Naive thymus-derived CD4-positive, alpha-beta T cell (primary cell): ENCODE measurements at regions not wholly inside any gene's neighbourhood (a gene's known extent, or its start where the extent isn't known, plus 50 kb on each side); places are given as distances from the start of the nearest gene placed in this dataset.

ENCODE experiments used
- ATAC-seq: fragments of 150-1000 bp; cut with Tn5 transposase; 2 replicates; pipeline ENCODE4 v1.10.0; 2021; ENCODE audit warnings: mild to moderate bottlenecking, moderate library complexity
- CTCF ChIA-PET: fragments of 350-600 bp; sonication (Branson Sonifier 250); formaldehyde crosslinking; loops from one replicate; lab custom pipeline; 2021; ENCODE audit warnings: antibody characterized with exemption; lab: Charles Lee
- POLR2A ChIA-PET: fragments of 350-600 bp; sonication (Branson Sonifier 250); formaldehyde crosslinking; loops from one replicate; lab custom pipeline; 2021; ENCODE audit warnings: antibody characterized with exemption, inconsistent platforms; lab: Charles Lee
- DNase-seq, 9 donors: peaks; one replicate each; pipeline versions ENCODE4 v3.0.0 to v3.0.0-alpha.2; 2020 to 2022; ENCODE audit warnings: mixed read lengths in 1 of 9
- H3K27ac ChIP-seq: one replicate; pipeline ENCODE4 v1.7.0; 2013; ENCODE audit warnings: mild to moderate bottlenecking, low read depth, low read length, moderate library complexity
- H3K27me3 ChIP-seq, 2 donors: one replicate each; pipeline ENCODE4 v1.7.0; 2013; ENCODE audit warnings: low read length in 2 of 2, mild to moderate bottlenecking in 2 of 2, moderate library complexity in 2 of 2; ENCODE audit not compliant: control insufficient read depth in 2 of 2, insufficient read depth in 2 of 2
- H3K36me3 ChIP-seq, 3 experiments: 1 replicate in 2 of 3; 2 replicates in 1 of 3; pipeline ENCODE4 v1.7.0; 2013; ENCODE audit warnings: low read length in 3 of 3, mild to moderate bottlenecking in 3 of 3, moderate library complexity in 1 of 3; ENCODE audit not compliant: insufficient read depth in 3 of 3, control insufficient read depth in 2 of 3
- H3K4me1 ChIP-seq, 2 donors: one replicate each; pipeline ENCODE4 v1.7.0; 2013; ENCODE audit warnings: low read length in 2 of 2, mild to moderate bottlenecking in 2 of 2, moderate library complexity in 1 of 2; ENCODE audit not compliant: control insufficient read depth in 2 of 2, insufficient read depth in 2 of 2
- H3K4me3 ChIP-seq: 2 replicates; pipeline ENCODE4 v1.7.0; 2013; ENCODE audit warnings: mild to moderate bottlenecking, low read length
- H3K9me3 ChIP-seq, 3 experiments: 1 replicate in 2 of 3; 2 replicates in 1 of 3; pipeline ENCODE4 v1.7.0; 2013; ENCODE audit warnings: low read length in 3 of 3; ENCODE audit not compliant: control insufficient read depth in 2 of 3
- H3K27ac Mint-ChIP-seq, 9 donors: one replicate each; pipeline ENCODE4 v1.8.0; 2020 to 2022; ENCODE audit warnings: mixed read lengths in 9 of 9, mild to moderate bottlenecking in 8 of 9, moderate library complexity in 5 of 9, inconsistent platforms in 2 of 9
- H3K27me3 Mint-ChIP-seq, 5 donors: one replicate each; pipeline ENCODE4 v1.8.0; 2021 to 2022; ENCODE audit warnings: mixed read lengths in 5 of 5, mild to moderate bottlenecking in 1 of 5
- H3K36me3 Mint-ChIP-seq, 5 donors: one replicate each; pipeline ENCODE4 v1.8.0; 2020 to 2022; ENCODE audit warnings: mixed read lengths in 5 of 5, mild to moderate bottlenecking in 3 of 5, inconsistent platforms in 1 of 5
- H3K4me1 Mint-ChIP-seq, 7 donors: one replicate each; pipeline ENCODE4 v1.8.0; 2020 to 2022; ENCODE audit warnings: mixed read lengths in 7 of 7, mild to moderate bottlenecking in 3 of 7, inconsistent platforms in 1 of 7
- H3K4me3 Mint-ChIP-seq, 10 donors: one replicate each; pipeline ENCODE4 v1.8.0; 2020 to 2022; ENCODE audit warnings: mild to moderate bottlenecking in 10 of 10, mixed read lengths in 10 of 10, moderate library complexity in 6 of 10, inconsistent platforms in 2 of 10
- H3K9me3 Mint-ChIP-seq, 11 donors: one replicate each; pipeline ENCODE4 v1.8.0; 2020 to 2022; ENCODE audit warnings: mixed read lengths in 11 of 11, mild to moderate bottlenecking in 4 of 11, inconsistent platforms in 1 of 11, moderate library complexity in 1 of 11
- intact Hi-C, 2 donors: fragments of 100-400 bp; cut with micrococcal nuclease; formaldehyde crosslinking; loops; one replicate each; pipeline ENCODE4 v1.15.1; 2023

DNA sequence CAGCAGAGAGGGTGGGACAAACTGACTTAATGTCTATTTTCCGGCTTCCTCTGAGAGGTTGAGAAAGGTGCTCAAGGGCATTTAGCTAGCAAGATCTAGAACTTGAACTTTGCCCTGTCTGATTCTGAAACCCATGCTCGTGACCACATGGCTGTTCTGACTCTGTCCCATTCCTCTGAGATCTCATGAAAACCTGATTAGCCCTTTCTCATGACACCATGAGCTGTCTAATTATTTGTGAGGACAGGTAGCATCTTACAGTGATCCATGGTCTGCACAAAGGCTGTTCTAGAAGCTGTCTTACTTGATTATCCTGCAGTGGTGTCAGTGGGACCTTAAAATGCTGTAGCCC lies 89.6 kb upstream of the TOX2 start:
- CTCF ChIA-PET, result no interaction called here
- Mint-ChIP-seq H3K27ac (no peak overlapping the region), H3K27me3 (peaks cover 0 to 5% (median 4%) of the 10 kb centered on the region in 5 donors), H3K9me3 (peaks cover 0 to 13% (median 0%) of the 10 kb centered on the region in 11 donors), H3K36me3 (peaks cover 0 to 5% (median 0%) of the 10 kb centered on the region in 5 donors), H3K4me3 (no peak overlapping the region), H3K4me1 (no peaks in the 10 kb centered on the region)
- no peak for ATAC-seq
- Histone ChIP-seq H3K9me3 (no peaks in the 10 kb centered on the region), H3K4me1 (no peaks in the 10 kb centered on the region), H3K27ac (no peak overlapping the region), H3K4me3 (no peak overlapping the region), H3K27me3 (no peaks in the 10 kb centered on the region), H3K36me3 (no peaks in the 10 kb centered on the region)
- no peak for DNase-seq
- intact Hi-C loops, result no loop called here
- POLR2A ChIA-PET, result no interaction called here

DNA sequence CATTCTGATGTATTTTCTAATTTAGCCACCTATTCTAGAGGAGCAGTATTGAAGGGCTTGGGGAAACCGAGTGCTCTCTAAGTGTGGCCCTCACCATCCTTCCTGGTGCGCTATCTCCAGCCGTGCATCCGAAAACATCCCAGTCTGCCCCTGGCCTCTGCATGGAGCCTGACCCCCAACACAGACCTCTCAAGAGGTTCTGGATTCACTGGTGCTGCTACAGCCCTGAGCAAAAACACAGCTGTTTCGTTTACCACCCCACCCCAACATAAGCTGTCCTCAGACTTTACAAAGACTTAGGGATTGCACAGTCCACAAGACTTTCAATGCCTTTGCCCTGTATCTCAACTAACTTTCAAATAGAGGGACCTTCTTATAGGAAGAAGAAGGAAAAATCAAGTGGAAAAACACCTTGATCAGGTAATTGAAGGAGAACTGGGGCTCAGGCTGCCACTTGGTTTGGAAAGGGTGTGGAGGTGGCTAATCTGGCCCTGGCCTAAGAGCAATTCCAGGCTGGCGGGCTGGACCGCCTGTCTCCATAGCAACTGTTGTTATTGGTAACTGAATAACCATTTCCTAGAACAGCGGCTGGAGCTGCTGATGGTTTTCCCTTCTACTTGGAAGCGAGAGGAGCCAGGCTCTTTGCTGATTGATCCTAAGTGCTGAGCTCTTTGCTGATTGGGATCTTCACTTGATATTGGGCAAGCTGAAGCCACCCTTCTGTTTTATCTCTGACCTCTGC lies 90.2 kb upstream of the TOX2 start:
- peaks cover 0 to 11% (median 0%) of the 10 kb centered on the region in 11 donors for H3K9me3 Mint-ChIP-seq
- H3K36me3 ChIP-seq, result no peaks in the 10 kb centered on the region
- CTCF ChIA-PET, result interaction anchor here (0.6 kb wide), 1 partner anchor 238 kb away, joined by 3 read pairs; no protein-coding TSS in a partner anchor
- H3K4me3 ChIP-seq, result no peak overlapping the region
- ATAC-seq (no peak), DNase-seq (no peak)
- POLR2A ChIA-PET, result no interaction called here
- no peak overlapping the region for H3K27ac Mint-ChIP-seq
- no peaks in the 10 kb centered on the region for H3K9me3 ChIP-seq
- H3K4me1 ChIP-seq, result no peaks in the 10 kb centered on the region
- H3K4me1 Mint-ChIP-seq, result no peaks in the 10 kb centered on the region
- intact Hi-C loops, result no loop called here
- H3K27me3 ChIP-seq, result no peaks in the 10 kb centered on the region
- H3K36me3 Mint-ChIP-seq, result peaks cover 0 to 5% (median 0%) of the 10 kb centered on the region in 5 donors
- H3K4me3 Mint-ChIP-seq, result no peak overlapping the region
- no peak overlapping the region for H3K27ac ChIP-seq
- peaks cover 0 to 5% (median 4%) of the 10 kb centered on the region in 5 donors for H3K27me3 Mint-ChIP-seq

DNA sequence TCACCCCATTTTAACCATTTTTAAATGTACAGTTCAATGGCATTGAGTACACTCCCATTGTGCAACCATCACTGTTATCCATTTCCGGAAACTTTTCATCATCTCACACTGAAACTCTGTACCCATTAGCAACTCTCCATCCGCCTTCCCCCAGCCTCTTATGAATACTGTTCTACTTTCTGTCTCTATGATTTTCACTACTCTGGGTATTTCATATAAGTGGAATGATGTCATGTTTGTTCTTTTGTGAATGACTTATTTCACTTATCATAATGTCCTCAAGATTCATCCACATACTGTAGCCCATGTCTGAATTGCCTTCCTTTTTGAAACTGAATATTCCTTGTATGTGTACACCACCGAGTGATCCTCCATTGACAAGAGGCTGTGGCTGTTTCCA lies 92.9 kb upstream of the TOX2 start:
- Histone ChIP-seq H3K9me3 (no peaks in the 10 kb centered on the region), H3K36me3 (no peaks in the 10 kb centered on the region), H3K27me3 (no peaks in the 10 kb centered on the region), H3K4me3 (no peak overlapping the region), H3K4me1 (no peaks in the 10 kb centered on the region), H3K27ac (no peak overlapping the region)
- peaks cover 0 to 4% (median 0%) of the 10 kb centered on the region in 5 donors for H3K27me3 Mint-ChIP-seq
- no peak for DNase-seq
- ChIA-PET CTCF (no interaction called here), POLR2A (no interaction called here)
- intact Hi-C loops, result no loop called here
- H3K4me3 Mint-ChIP-seq, result no peak overlapping the region
- peaks cover 0 to 7% (median 0%) of the 10 kb centered on the region in 11 donors for H3K9me3 Mint-ChIP-seq
- H3K27ac Mint-ChIP-seq, result no peak overlapping the region
- no peak for ATAC-seq
- no peaks in the 10 kb centered on the region for H3K4me1 Mint-ChIP-seq
- no peaks in the 10 kb centered on the region for H3K36me3 Mint-ChIP-seq

DNA sequence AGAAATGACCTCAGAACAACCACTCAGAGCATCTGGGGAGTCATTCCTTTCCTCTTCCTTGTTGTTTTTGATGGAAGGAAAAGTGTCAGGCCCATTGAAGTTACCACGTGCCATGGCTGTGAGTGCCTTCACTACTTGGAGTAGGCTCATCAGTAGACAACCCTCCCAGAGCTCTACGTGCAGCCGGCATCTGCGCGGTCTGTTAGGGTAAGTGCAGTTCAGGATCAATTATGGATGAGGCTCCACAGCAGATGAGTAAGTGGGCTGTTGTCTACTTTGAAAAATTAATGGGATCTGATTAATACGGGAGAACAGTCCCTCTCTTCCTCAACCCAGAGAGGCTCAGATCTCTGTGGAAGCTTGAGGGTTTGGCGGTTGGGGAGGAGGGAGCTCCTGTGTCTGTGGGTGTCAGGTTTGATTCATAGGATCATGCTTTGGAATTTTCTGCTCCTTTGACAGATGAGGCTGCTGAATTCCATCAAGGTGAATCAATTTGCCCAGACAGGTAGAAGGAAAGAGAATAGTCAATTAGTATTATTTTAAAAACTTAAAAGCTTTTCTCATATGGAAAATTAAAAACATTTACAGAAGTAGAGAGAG lies 93.8 kb upstream of the TOX2 start:
- Histone ChIP-seq H3K36me3 (no peaks in the 10 kb centered on the region), H3K27ac (no peak overlapping the region), H3K4me1 (no peaks in the 10 kb centered on the region), H3K27me3 (no peaks in the 10 kb centered on the region), H3K9me3 (no peaks in the 10 kb centered on the region), H3K4me3 (no peak overlapping the region)
- Mint-ChIP-seq H3K27ac (peak overlapping the region in 1 of 9 donors; percentile 65), H3K4me1 (no peaks in the 10 kb centered on the region), H3K4me3 (no peak overlapping the region), H3K36me3 (no peaks in the 10 kb centered on the region), H3K9me3 (peaks cover 0 to 7% (median 0%) of the 10 kb centered on the region in 11 donors), H3K27me3 (peaks cover 0 to 4% (median 0%) of the 10 kb centered on the region in 5 donors)
- CTCF ChIA-PET, result no interaction called here
- intact Hi-C loops, result no loop called here
- DNase-seq, result no peak
- POLR2A ChIA-PET, result no interaction called here
- ATAC-seq, result no peak

DNA sequence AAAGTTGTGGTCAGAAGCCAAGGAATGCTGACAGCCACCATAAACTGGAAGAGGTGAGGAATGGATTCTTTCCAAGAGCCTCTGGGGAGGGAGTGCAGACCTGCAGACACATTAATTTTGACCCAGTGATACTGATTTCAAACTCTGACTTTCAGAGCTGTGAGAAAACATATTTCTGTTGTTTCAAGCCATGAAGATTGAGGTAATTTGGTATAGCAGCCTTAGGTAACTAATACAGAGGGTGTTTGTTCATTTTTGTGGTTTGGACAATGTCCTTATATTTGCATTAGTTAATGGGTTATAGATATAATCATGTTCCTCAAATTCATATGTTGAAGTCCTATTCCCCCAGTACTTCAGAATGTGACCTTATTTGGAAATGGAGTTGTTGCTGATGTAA lies 85.4 kb upstream of the GTSF1L start:
- no peak for ATAC-seq
- Mint-ChIP-seq H3K27ac (no peak overlapping the region), H3K4me1 (peaks cover 0 to under 1% (median 0%) of the 10 kb centered on the region in 7 donors), H3K27me3 (peaks cover 7 to 12% (median 11%) of the 10 kb centered on the region in 5 donors), H3K4me3 (no peak overlapping the region), H3K9me3 (peaks cover 4 to 46% (median 27%) of the 10 kb centered on the region in 11 donors), H3K36me3 (peaks cover 5 to 22% (median 11%) of the 10 kb centered on the region in 5 donors)
- no peak for DNase-seq
- no peaks in the 10 kb centered on the region for H3K36me3 ChIP-seq
- no peak overlapping the region for H3K4me3 ChIP-seq
- peaks cover 0 to 2% of the 10 kb centered on the region in 2 donors for H3K27me3 ChIP-seq
- ChIA-PET CTCF (interaction anchor here (0.9 kb wide), 1 partner anchor 57 kb away, joined by 3 read pairs; no protein-coding TSS in a partner anchor), POLR2A (no interaction called here)
- intact Hi-C loops, result no loop called here
- no peaks in the 10 kb centered on the region for H3K4me1 ChIP-seq
- no peak overlapping the region for H3K27ac ChIP-seq
- H3K9me3 ChIP-seq, result peaks cover 0 to 19% (median 5%) of the 10 kb centered on the region in 3 experiments

DNA sequence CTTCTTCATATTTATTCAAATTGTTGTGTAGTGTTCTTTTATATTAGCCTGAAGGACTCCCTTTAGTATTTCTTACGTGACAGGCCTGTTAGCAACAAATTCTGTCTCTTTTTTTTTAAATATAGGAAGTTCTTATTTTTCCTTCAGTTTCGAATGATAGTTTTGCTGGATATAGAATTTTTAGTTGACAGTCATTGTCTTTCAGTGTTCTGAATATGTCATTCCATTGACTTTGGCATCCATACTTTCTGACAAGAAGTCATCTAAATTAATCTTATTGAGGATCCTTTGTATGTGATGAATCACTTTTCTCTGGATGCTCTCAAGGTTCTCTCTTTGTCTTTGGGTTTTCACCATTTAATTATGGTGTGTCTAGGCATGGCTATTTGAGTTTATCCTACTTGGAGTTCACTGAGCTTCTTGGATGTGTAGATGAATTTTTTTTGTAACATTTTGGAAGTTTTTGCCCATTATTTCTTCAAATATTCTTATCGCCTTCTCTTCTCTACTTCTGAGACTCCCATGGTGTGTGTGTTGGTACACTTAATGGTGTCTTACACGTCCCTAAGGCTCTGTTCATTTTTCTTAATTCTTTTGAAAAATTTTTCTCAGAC lies 82.5 kb upstream of the GTSF1L start:
- Mint-ChIP-seq H3K4me1 (peaks cover 0 to 2% (median 0%) of the 10 kb centered on the region in 7 donors), H3K36me3 (peaks cover 5 to 26% (median 11%) of the 10 kb centered on the region in 5 donors), H3K27ac (no peak overlapping the region), H3K4me3 (no peak overlapping the region), H3K27me3 (peaks cover 8 to 23% (median 11%) of the 10 kb centered on the region in 5 donors), H3K9me3 (peaks cover 4 to 68% (median 36%) of the 10 kb centered on the region in 11 donors)
- Histone ChIP-seq H3K9me3 (peaks cover 0 to 19% (median 5%) of the 10 kb centered on the region in 3 experiments), H3K4me3 (no peak overlapping the region), H3K36me3 (no peaks in the 10 kb centered on the region), H3K4me1 (no peaks in the 10 kb centered on the region), H3K27me3 (peaks cover 0 to 4% of the 10 kb centered on the region in 2 donors), H3K27ac (no peak overlapping the region)
- no peak for ATAC-seq
- CTCF ChIA-PET, result no interaction called here
- DNase-seq, result no peak
- POLR2A ChIA-PET, result no interaction called here
- intact Hi-C loops, result no loop called here
